Activated B cell treated with CpG ODN at 0.5 μM for 24 hours (primary cell): ENCODE measurements at regions not wholly inside any gene's neighbourhood (a gene's known extent, or its start where the extent isn't known, plus 50 kb on each side); places are given as distances from the start of the nearest gene placed in this dataset.

Experiments
- ATAC-seq: fragments of 200-7000 bp; cut with Tn5 transposase; one replicate; pipeline ENCODE4 v1.10.0; 2021; ENCODE audit warnings: low read depth, mild to moderate bottlenecking, moderate library complexity
- CTCF ChIA-PET: fragments of 350-600 bp; sonication (Branson Sonifier 250); formaldehyde crosslinking; loops from one replicate; lab custom pipeline; 2021; ENCODE audit warnings: antibody characterized with exemption; lab: Charles Lee
- POLR2A ChIA-PET: fragments of 350-600 bp; sonication (Branson Sonifier 250); formaldehyde crosslinking; loops from one replicate; lab custom pipeline; 2021; ENCODE audit warnings: antibody characterized with exemption; lab: Charles Lee
- DNase-seq: peaks from one replicate; pipeline ENCODE4 v3.0.0; 2022
- H3K27ac Mint-ChIP-seq: one replicate; pipeline ENCODE4 v1.8.0; 2020; ENCODE audit warnings: mixed read lengths
- H3K27me3 Mint-ChIP-seq: one replicate; pipeline ENCODE4 v1.8.0; 2021; ENCODE audit warnings: mixed read lengths
- H3K36me3 Mint-ChIP-seq: one replicate; pipeline ENCODE4 v1.8.0; 2021; ENCODE audit warnings: low read depth, mixed read lengths
- H3K4me1 Mint-ChIP-seq: one replicate; pipeline ENCODE4 v1.8.0; 2021; ENCODE audit warnings: mixed read lengths
- H3K4me3 Mint-ChIP-seq: one replicate; pipeline ENCODE4 v1.8.0; 2020; ENCODE audit warnings: mild to moderate bottlenecking, mixed read lengths
- H3K9me3 Mint-ChIP-seq: one replicate; pipeline ENCODE4 v1.8.0; 2020; ENCODE audit warnings: mixed read lengths
- intact Hi-C: fragments of 100-400 bp; cut with micrococcal nuclease; formaldehyde crosslinking; loops from one replicate; pipeline ENCODE4 v1.15.1; 2024
- TF ChIP-seq, protein P1 (sequence below): fragments of 200-600 bp; IDR thresholded peaks from one replicate; pipeline ENCODE4 v1.8.0; 2022; ENCODE audit warnings: antibody characterized with exemption, mild to moderate bottlenecking

DNA sequence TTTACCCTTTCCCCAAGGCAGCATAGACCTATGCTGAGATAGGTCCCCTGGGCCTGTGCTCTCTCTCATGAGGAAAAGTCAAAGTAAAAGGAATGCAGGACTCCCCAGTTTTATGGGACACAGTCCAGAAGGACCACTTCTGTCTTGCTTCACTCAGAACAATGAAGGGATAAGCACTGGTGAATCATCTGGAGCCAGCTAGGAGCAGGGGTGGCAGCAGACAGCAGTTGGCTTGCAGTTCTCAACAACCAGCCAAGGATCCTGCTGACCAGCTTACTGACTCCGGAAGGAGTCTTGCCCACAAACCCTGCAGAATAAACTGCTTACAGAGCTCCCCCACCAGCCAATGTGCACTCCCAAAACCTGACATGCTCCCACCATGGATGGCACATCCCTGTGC, 152.1 kb upstream of the GHITM start:
- Mint-ChIP-seq H3K9me3 (no peaks in the 10 kb centered on the region), H3K4me3 (no peak overlapping the region), H3K27ac (no peak overlapping the region), H3K4me1 (peaks cover 11% of the 10 kb centered on the region), H3K36me3 (no peaks in the 10 kb centered on the region), H3K27me3 (peaks cover 4% of the 10 kb centered on the region)
- no peak for ATAC-seq
- TF ChIP-seq, protein P1, sequence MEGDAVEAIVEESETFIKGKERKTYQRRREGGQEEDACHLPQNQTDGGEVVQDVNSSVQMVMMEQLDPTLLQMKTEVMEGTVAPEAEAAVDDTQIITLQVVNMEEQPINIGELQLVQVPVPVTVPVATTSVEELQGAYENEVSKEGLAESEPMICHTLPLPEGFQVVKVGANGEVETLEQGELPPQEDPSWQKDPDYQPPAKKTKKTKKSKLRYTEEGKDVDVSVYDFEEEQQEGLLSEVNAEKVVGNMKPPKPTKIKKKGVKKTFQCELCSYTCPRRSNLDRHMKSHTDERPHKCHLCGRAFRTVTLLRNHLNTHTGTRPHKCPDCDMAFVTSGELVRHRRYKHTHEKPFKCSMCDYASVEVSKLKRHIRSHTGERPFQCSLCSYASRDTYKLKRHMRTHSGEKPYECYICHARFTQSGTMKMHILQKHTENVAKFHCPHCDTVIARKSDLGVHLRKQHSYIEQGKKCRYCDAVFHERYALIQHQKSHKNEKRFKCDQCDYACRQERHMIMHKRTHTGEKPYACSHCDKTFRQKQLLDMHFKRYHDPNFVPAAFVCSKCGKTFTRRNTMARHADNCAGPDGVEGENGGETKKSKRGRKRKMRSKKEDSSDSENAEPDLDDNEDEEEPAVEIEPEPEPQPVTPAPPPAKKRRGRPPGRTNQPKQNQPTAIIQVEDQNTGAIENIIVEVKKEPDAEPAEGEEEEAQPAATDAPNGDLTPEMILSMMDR = no peak
- CTCF ChIA-PET = no interaction called here
- intact Hi-C loops = no loop called here
- POLR2A ChIA-PET = no interaction called here
- no peak for DNase-seq

- Mint-ChIP-seq H3K4me3 (no peak overlapping the region), H3K9me3 (no peaks in the 10 kb centered on the region), H3K27me3 (peaks cover 4% of the 10 kb centered on the region), H3K27ac (no peak overlapping the region), H3K4me1 (peaks cover 11% of the 10 kb centered on the region), H3K36me3 (no peaks in the 10 kb centered on the region)
- TF ChIP-seq, protein P1 = no peak
- POLR2A ChIA-PET = no interaction called here
- DNase-seq (no peak), ATAC-seq (no peak)
- intact Hi-C loops = no loop called here
- CTCF ChIA-PET = no interaction called here
Observed at GRCh38 chr10:83988435-83988834, 150.9 kb upstream of the GHITM start.

DNA sequence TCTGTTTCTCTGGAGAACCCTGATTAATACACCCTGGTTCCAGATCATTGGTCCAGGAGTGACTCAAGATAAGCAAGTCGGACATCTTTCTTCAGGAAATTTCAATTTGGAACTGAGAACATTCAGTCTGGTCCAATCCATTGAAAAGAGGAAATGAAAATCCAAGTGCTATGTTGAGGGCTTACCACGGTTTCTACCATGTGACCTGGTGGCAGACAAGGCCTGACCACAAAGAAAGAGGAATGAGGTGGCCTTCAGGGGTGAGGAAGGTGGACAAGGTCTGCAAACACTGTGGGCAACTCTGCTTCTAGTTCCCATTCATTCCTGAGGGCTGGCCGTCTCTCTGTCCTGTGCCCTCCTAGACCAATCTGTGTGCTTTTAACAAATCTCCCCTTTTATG, 149.2 kb upstream of the GHITM start:
- no peaks in the 10 kb centered on the region for H3K36me3 Mint-ChIP-seq

DNA sequence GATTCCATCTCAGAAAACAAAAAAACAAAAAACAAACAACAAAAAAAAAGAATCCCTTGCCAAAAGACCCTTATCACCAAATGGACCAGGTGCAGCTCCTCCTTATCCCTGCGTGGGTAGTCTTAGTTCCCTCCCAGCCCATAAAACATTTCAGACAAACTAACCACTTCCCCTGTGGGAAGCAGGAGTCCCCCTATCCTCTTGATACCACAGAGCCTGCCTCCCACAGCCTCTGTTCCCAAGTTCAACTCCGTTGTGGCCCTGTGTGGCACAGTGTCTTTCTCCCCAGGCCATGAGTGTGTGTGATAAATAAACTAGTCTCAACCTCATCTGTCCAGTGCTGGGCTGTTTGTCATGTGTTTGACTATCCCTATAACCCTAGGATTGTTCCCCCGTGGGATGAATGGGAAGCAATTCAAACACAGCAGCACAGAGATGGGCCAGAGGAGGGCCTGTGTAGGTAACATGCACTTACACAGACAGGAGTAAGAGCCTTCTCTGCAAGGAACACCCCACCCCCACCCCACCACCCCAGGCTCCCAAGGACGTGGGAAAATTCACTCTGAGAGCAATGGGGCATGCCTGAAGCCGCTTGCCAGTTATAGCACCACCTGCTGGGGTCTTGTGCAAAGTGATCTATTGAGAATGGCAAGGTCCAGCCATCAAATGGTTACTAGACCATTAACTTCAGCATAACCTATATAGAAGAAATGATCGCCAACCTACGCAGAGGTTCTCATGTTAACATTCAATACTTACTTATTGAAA, 147.1 kb upstream of the GHITM start:
- no peak for ATAC-seq
- ChIA-PET POLR2A (no interaction called here), CTCF (no interaction called here)
- TF ChIP-seq, protein P1 = no peak
- Mint-ChIP-seq H3K27me3 (peaks cover 3% of the 10 kb centered on the region), H3K4me3 (no peak overlapping the region), H3K27ac (no peak overlapping the region), H3K36me3 (no peaks in the 10 kb centered on the region), H3K9me3 (no peaks in the 10 kb centered on the region), H3K4me1 (peaks cover 11% of the 10 kb centered on the region)
- intact Hi-C loops = no loop called here
- DNase-seq = no peak

More for the DNA sequence above, 149.2 kb upstream of the GHITM start:
- intact Hi-C loops = no loop called here
- Mint-ChIP-seq H3K9me3 (no peaks in the 10 kb centered on the region), H3K27ac (no peak overlapping the region), H3K4me3 (no peak overlapping the region), H3K4me1 (peaks cover 11% of the 10 kb centered on the region), H3K27me3 (peaks cover 4% of the 10 kb centered on the region)
- no peak for DNase-seq
- ChIA-PET CTCF (no interaction called here), POLR2A (no interaction called here)
- TF ChIP-seq, protein P1 = no peak
- ATAC-seq = no peak

DNA sequence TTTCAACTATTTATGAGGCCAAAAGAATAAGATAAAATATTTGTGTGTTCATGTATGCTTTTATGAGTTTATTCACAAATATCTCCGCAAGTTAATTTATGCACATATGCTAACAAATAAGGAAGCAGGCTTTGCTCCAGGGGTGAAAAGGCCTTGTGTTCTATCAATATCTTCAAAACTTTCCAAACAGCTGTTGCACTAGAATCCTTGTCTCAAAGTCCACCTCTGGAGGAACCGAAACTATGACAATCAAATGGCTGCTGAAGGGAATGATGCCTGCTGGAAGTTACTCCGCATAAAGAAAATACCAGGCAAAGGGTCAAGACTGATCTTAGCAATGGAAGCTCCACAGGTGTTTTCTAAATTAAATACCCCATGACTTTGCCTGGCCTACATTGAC, 145.0 kb upstream of the GHITM start:
- Mint-ChIP-seq H3K4me1 (peaks cover 11% of the 10 kb centered on the region), H3K9me3 (no peaks in the 10 kb centered on the region), H3K27me3 (no peaks in the 10 kb centered on the region), H3K36me3 (no peaks in the 10 kb centered on the region), H3K27ac (no peak overlapping the region), H3K4me3 (no peak overlapping the region)
- TF ChIP-seq, protein P1 = no peak
- DNase-seq (no peak), ATAC-seq (no peak)
- ChIA-PET CTCF (no interaction called here), POLR2A (no interaction called here)
- intact Hi-C loops = no loop called here
